Gastrocnemius medialis (tissue), 4 donors: ENCODE measurements at regions not wholly inside any gene's neighbourhood (a gene's known extent, or its start where the extent isn't known, plus 50 kb on each side); places are given as distances from the start of the nearest gene placed in this dataset.

Source experiments
- ATAC-seq, 2 donors: fragments of 150-250 bp; one replicate each; pipeline ENCODE4 v1.9.1; 2016
- DNase-seq, 2 donors: peaks; one replicate each; pipeline ENCODE4 v3.0.0-alpha.2; 2019
- H3K27ac ChIP-seq, 4 donors: fragments of 200-600 bp; sonication (generic); 1 replicate in 1 of 4; 2 replicates in 3 of 4; pipeline ENCODE4 v1.5.1; 2016 to 2018; ENCODE audit warnings: mild to moderate bottlenecking in 2 of 4, moderate library complexity in 1 of 4
- H3K27me3 ChIP-seq, 3 donors: fragments of 200-600 bp; sonication (generic) in 2 of 3; 1 replicate in 1 of 3; 2 replicates in 2 of 3; pipeline versions ENCODE4 v1.5.1 to v1.6.0; 2016 to 2019; ENCODE audit warnings: mild to moderate bottlenecking in 1 of 3, moderate library complexity in 1 of 3
- H3K36me3 ChIP-seq, 2 donors: fragments of 200-600 bp; sonication (generic) in 1 of 2; one replicate each; pipeline ENCODE4 v1.5.1; 2017 to 2018
- H3K4me1 ChIP-seq, 2 donors: fragments of 200-600 bp; sonication (generic) in 1 of 2; one replicate each; pipeline ENCODE4 v1.5.1; 2016 to 2017; ENCODE audit warnings: mild to moderate bottlenecking in 2 of 2
- H3K4me3 ChIP-seq, 4 donors: fragments of 200-600 bp; sonication (generic) in 3 of 4; 1 replicate in 1 of 4; 2 replicates in 3 of 4; pipeline ENCODE4 v1.5.1; 2016 to 2019; ENCODE audit warnings: mild to moderate bottlenecking in 2 of 4
- H3K9me3 ChIP-seq, 3 donors: fragments of 200-600 bp; sonication (generic) in 2 of 3; 1 replicate in 1 of 3; 2 replicates in 2 of 3; pipeline ENCODE4 v1.5.1; 2016 to 2019
- CTCF ChIP-seq, 5 experiments: fragments of 450-650 bp in 3 of 5; fragments of 200-600 bp in 2 of 5; sonication (generic) in 2 of 5; IDR thresholded peaks in 4 of 5; conservative IDR thresholded peaks in 1 of 5; 1 replicate in 4 of 5; 2 replicates in 1 of 5; pipeline ENCODE4 v1.5.1; 2016 to 2019; ENCODE audit warnings: antibody characterized with exemption in 5 of 5, mild to moderate bottlenecking in 3 of 5, moderate library complexity in 3 of 5
- POLR2A ChIP-seq, 2 donors: fragments of 450-650 bp; IDR thresholded peaks; one replicate each; pipeline ENCODE4 v1.6.1; 2017; ENCODE audit warnings: antibody characterized with exemption in 2 of 2, mild to moderate bottlenecking in 2 of 2, moderate library complexity in 2 of 2
- in situ Hi-C, 4 donors: fragments of 200-750 bp; cut with MboI; loops; one replicate each; pipeline versions ENCODE4 v1.15.0 to v1.8.0; 2017; ENCODE audit warnings: low sequenced_read_pairs in 4 of 4
- intact Hi-C: fragments of 100-400 bp; cut with DNase I; formaldehyde crosslinking; loops from one replicate; pipeline ENCODE4 v1.15.1; 2023; ENCODE audit warnings: low total_unique reads

- no peaks in the 10 kb centered on the region for H3K36me3 ChIP-seq
- ATAC-seq (no peak), DNase-seq (no peak)
- in situ Hi-C loops (no loop called here), intact Hi-C loops (no loop called here)
- H3K4me3 ChIP-seq, result no peak overlapping the region
- no peaks in the 10 kb centered on the region for H3K27me3 ChIP-seq
- H3K9me3 ChIP-seq, result no peaks in the 10 kb centered on the region
- no peaks in the 10 kb centered on the region for H3K4me1 ChIP-seq
- H3K27ac ChIP-seq, result no peak overlapping the region
- no peak for TF ChIP-seq CTCF (IDR thresholded peaks at IDR 0.05 in 4 of 5, conservative IDR thresholded peaks at IDR 0.05 in 1 of 5)
- no peak for TF ChIP-seq POLR2A (IDR thresholded peaks at IDR 0.05)
Observed at GRCh38 chr14:97916669-97917568, 1119.7 kb downstream of the VRK1 start.

GRCh38 chr14:97920201-97920600 is 1123.0 kb downstream of the VRK1 start:
- in situ Hi-C loops, result no loop called here
- H3K27ac ChIP-seq, result no peak overlapping the region
- H3K9me3 ChIP-seq, result no peaks in the 10 kb centered on the region
- no peak overlapping the region for H3K4me3 ChIP-seq
- no peak for DNase-seq
- intact Hi-C loops, result no loop called here
- no peaks in the 10 kb centered on the region for H3K36me3 ChIP-seq
- H3K4me1 ChIP-seq, result no peaks in the 10 kb centered on the region
- no peak for ATAC-seq
- H3K27me3 ChIP-seq, result no peaks in the 10 kb centered on the region
- TF ChIP-seq POLR2A (IDR thresholded peaks at IDR 0.05) (no peak), CTCF (IDR thresholded peaks at IDR 0.05 in 4 of 5, conservative IDR thresholded peaks at IDR 0.05 in 1 of 5) (no peak)

- in situ Hi-C loops, result no loop called here
- Histone ChIP-seq H3K4me1 (no peaks in the 10 kb centered on the region), H3K36me3 (no peaks in the 10 kb centered on the region), H3K27me3 (no peaks in the 10 kb centered on the region), H3K27ac (no peak overlapping the region), H3K4me3 (no peak overlapping the region), H3K9me3 (no peaks in the 10 kb centered on the region)
- intact Hi-C loops, result no loop called here
- TF ChIP-seq POLR2A (IDR thresholded peaks at IDR 0.05), result no peak
- no peak for TF ChIP-seq CTCF (IDR thresholded peaks at IDR 0.05 in 4 of 5, conservative IDR thresholded peaks at IDR 0.05 in 1 of 5)
- ATAC-seq (no peak), DNase-seq (no peak)
Observed at GRCh38 chr14:97921296-97921695, 1124.1 kb downstream of the VRK1 start.

- no peaks in the 10 kb centered on the region for H3K36me3 ChIP-seq
- DNase-seq (no peak), ATAC-seq (no peak)
- no peak overlapping the region for H3K27ac ChIP-seq
- H3K9me3 ChIP-seq, result no peaks in the 10 kb centered on the region
- in situ Hi-C loops, result no loop called here
- no peak overlapping the region for H3K4me3 ChIP-seq
- intact Hi-C loops, result no loop called here
- no peak for TF ChIP-seq CTCF (IDR thresholded peaks at IDR 0.05 in 4 of 5, conservative IDR thresholded peaks at IDR 0.05 in 1 of 5)
- TF ChIP-seq POLR2A (IDR thresholded peaks at IDR 0.05), result no peak
- H3K4me1 ChIP-seq, result no peaks in the 10 kb centered on the region
- H3K27me3 ChIP-seq, result no peaks in the 10 kb centered on the region
Observed at GRCh38 chr14:97924922-97925613, 1127.9 kb downstream of the VRK1 start.
